Lung microvascular endothelial cell (primary cell): ENCODE measurements at regions not wholly inside any gene's neighbourhood (a gene's known extent, or its start where the extent isn't known, plus 50 kb on each side); places are given as distances from the start of the nearest gene placed in this dataset.

Experiments
- DNase-seq, 2 donors: peaks; one replicate each; pipeline versions ENCODE4 v3.0.0 to v3.0.0-alpha.2; 2010; ENCODE audit warnings: low read depth in 2 of 2

- DNase-seq, result peak; percentile 66 to 94
These were observed 339.0 kb upstream of the PROK2 start for GRCh38 chr3:72123908-72124441.

GRCh38 chr3:72120806-72121778 lies 336.1 kb upstream of the PROK2 start:
- DNase-seq, result peak in 1 of 2 donors; percentile 25

DNA sequence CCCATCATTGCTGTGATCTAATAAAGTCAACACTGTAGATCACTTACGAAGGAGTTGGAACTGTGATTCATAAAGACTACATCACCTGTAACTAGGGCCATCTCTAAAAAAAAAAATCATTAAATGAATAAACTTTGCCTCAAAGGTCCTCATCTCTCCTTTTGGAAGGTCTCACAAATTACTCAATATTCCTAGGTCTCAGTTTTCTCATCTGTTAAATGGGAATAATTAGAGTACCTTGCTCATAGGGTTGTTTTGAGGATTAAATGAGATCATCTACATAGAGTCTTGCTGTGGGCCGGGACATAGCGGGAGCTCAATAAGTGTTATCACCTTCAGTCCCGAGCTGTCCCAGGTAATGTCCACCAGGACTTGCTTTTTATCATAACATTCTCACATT lies 335.1 kb upstream of the PROK2 start:
- DNase-seq, result no peak

DNA sequence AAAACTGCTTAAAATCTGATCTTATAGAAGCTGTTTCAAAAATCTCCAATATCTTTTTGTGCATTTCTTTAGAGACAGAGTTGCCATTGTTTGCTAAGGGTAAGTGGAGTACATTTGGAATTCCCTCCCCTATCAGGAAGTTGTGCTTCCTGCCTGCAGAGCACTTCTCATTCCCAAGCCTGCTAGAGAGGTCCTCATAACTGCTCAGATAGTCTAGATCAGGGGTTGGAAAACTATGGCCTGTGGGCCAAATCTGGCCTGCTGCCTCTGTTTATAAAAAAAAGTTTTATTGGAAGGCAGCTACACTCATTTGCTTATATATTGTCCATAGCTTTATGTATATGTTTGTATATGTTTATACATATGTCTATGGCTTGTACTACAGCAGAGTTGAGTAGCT lies 333.7 kb upstream of the PROK2 start:
- peak in 1 of 2 donors; percentile 50 for DNase-seq

DNA sequence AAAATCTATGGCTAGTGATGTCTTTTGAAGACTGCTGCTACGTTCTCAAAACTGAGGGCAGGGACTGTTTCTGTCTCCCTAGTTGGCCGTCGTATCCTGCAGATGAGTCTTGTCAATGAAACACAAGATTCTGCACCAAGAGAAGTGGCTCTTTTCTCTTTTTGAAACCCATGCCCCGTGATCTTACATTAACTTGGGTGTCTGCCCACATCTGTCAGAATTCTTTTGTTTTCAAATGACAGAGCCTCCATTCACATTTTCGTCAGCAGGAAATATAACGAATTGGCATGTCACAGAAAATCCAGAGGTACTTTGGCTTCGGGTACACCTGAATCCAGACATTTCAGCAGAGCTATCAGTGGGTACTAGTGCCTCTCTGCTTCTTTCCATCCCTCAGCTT lies 331.3 kb upstream of the PROK2 start:
- peak in 1 of 2 donors; percentile 58 for DNase-seq

- DNase-seq, result no peak
These were observed 330.4 kb upstream of the PROK2 start for GRCh38 chr3:72115307-72115706.

DNA sequence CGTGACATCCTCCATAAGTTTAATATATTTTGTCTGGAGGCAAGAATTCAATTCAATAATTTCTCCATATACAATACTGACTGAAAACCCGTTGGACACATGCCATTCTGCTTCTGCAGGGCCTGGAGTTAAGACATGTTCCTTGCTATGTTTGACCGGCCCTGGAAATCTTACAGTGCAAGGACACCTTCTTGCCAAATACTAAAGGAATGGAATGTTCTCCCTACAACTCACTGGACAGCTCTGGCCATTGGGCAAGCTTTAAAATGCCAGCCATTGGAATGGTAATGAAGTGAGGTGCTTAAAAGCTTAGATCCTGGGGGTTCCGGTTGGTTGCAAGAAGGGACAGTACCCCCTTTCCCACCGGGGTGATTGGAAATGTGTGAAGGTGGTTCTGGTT lies 329.8 kb upstream of the PROK2 start:
- DNase-seq, result no peak

- no peak for DNase-seq
These were observed 329.0 kb upstream of the PROK2 start for GRCh38 chr3:72113964-72114363.

GRCh38 chr3:72113564-72113963 lies 328.6 kb upstream of the PROK2 start:
- DNase-seq, result no peak

DNA sequence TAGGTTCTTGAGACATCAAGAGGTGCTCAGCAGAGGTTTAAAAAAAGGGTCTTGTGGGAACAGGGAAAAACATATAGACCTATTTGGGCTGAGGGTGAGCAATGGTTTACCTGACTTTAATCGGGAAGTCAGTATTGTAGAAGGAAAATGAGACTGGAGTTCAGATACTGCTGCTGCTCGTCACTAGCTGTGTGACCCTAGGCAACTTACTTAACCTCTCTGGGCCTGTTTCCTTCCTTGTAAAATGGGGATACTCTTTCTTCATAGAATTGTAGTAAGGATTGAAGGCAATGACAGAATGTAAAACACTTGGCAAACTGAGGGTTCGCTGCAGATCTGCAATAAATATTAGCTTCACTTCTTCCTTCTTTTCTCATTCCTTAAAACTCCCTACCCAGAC lies 327.5 kb upstream of the PROK2 start:
- DNase-seq, result no peak

GRCh38 chr3:72111265-72112205 lies 326.6 kb upstream of the PROK2 start:
- DNase-seq, result no peak

- no peak for DNase-seq
These were observed 324.6 kb upstream of the PROK2 start for GRCh38 chr3:72109327-72110259.

DNA sequence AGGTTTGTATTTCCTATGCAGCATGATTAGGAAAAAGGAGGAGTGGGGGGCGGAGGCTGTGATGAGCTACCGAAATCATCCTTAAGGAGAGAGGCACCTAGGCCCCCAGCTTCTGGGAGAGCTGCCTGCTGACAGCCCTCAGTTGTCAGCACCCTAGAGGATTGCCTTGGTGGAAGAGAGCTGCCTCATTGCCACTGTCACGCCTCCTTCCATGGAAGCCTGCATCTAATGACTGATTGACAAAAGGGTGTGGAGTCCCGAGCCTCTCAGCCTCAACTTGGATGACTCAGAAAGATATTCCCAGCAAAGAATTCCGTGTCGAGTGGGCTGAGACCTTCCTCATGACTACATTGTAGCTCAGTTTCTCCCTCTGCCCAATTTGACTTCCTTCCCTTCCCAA lies 320.4 kb upstream of the PROK2 start:
- no peak for DNase-seq

GRCh38 chr3:72102112-72102616 lies 317.2 kb upstream of the PROK2 start:
- no peak for DNase-seq

DNA sequence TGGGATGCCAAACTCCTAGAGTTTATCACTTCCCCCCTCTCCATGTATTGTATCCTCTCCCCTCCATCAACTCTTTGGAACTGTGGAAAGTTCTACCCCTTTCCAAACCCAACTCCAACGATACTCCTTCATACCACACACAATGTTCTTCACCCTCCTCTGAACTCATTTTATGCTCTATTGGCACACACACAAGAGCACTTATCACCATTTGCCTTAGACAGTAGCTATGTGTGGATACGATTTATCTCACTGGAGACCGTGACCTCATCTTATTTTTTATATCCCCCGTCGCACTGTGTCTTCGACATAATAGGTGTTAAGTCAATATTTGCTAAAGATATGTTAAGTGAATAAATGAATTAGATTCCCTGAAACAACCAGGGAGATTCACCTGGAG lies 316.5 kb upstream of the PROK2 start:
- no peak for DNase-seq

- peak; percentile 10 to 56 for DNase-seq
These were observed 315.7 kb upstream of the PROK2 start for GRCh38 chr3:72100601-72101187.

DNA sequence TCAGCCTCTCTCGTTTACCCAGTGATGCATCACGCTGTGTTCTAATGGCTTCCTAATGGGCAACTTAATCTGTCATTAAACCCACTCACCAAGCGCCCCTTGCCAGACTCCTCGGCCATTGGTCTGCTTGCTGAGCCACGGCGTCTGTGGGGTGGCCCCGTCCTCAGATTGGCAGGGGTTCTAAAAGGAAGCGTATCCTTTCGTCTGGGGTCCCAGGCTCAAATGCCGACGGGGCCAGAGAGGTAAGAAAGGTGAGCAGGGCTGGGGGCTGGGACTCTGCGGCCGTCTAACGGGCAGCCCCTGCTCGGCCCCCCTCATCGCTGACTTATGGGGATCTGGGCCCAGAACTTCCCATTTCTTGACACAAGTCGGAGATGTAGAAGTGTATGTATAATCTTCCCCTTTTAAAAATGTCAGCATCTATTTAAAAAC lies 315.1 kb upstream of the PROK2 start:
- DNase-seq, result no peak

DNA sequence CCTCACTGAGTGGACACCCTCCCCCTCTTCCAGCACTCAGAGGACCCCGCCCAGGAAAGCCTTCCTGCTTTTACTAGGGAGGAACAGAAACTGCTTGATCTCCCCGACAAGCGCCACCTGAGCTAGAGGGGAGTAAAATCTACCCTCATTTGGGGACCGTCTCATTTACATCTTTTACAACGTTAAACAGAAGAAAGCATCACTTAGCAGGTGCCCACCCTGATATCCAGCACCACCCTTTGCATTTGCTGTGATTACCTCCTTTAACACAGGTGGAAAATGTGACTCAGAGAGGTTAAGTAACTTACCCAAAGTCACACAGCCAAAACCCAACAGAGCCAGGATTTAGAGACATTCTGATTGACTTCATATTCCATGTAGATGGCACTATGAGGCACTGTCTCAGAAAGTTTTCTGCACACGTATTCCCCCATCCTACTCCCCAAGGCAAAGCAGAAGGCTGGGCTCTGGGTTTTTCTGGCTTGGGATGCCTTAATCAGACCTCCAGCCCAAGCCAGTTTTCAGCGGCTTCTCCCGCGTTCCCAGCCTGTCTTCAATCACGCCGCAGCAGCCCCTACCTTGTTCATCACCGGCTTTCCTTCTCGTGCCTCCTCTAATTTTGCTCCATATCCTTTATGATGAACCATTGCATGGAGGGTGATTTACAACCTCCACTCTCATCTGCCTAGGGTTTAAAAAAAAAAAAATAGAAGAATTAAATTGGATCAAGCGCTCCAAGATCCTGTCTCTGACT lies 314.6 kb upstream of the PROK2 start:
- no peak for DNase-seq

DNA sequence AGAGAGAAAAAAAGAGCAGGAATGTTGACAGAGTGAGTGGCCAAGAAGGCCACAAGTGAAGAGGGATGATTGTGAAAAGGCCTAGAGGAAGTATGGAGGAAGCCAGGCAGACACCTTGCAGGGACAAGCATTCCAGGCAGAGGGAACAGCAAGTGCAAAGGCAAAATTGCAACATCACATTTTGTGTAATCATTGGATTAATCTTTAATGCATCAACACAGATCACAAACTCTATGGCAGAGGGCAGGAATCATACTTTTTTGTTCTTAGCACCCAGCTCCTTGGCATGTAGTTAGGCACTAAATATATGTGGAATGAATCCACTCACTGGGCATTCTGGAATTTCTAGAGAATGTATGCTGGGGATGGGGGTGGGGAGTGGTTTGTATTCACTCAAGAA lies 312.1 kb upstream of the PROK2 start:
- no peak for DNase-seq
